GM12875 (cell line): ENCODE measurements at regions not wholly inside any gene's neighbourhood (a gene's known extent, or its start where the extent isn't known, plus 50 kb on each side); places are given as distances from the start of the nearest gene placed in this dataset.
"Not testable (repeated sequence)": the region's sequence is repeated elsewhere in the genome, so short reads cannot be mapped to it uniquely, and the experiment has no call there.

ENCODE experiments used
- H3K4me3 ChIP-seq: one replicate; pipeline ENCODE4 v1.5.1; 2011; ENCODE audit warnings: low read depth, low read length, control low read depth
- CTCF ChIP-seq: IDR thresholded peaks from 2 replicates; pipeline ENCODE4 v1.5.1; 2011; ENCODE audit warnings: low read depth, mild to moderate bottlenecking, control low read depth, inconsistent platforms, low read length, moderate library complexity, borderline replicate concordance; ENCODE audit not compliant: insufficient read depth

GRCh38 chr3:144948711-144949110 lies 977.1 kb downstream of the DIPK2A start:
- no peak overlapping the region for H3K4me3 ChIP-seq
- TF ChIP-seq CTCF = no peak

- no peak for TF ChIP-seq CTCF
Observed at GRCh38 chr3:144953959-144954358, 982.3 kb downstream of the DIPK2A start.

GRCh38 chr3:144957398-144958101 lies 985.9 kb downstream of the DIPK2A start:
- no peak for TF ChIP-seq CTCF
- H3K4me3 ChIP-seq = no peak overlapping the region

More at GRCh38 chr3:144953959-144954358, 982.3 kb downstream of the DIPK2A start:
- H3K4me3 ChIP-seq = no peak overlapping the region

GRCh38 chr3:144963810-144964209 lies 992.2 kb downstream of the DIPK2A start:
- no peak overlapping the region for H3K4me3 ChIP-seq
- TF ChIP-seq CTCF = no peak

GRCh38 chr3:144966560-144966959 lies 994.9 kb downstream of the DIPK2A start:
- no peak for TF ChIP-seq CTCF

GRCh38 chr3:144968750-144969350 lies 997.2 kb downstream of the DIPK2A start:
- no peak for TF ChIP-seq CTCF
- H3K4me3 ChIP-seq = no peak overlapping the region

More at GRCh38 chr3:144966560-144966959, 994.9 kb downstream of the DIPK2A start:
- no peak overlapping the region for H3K4me3 ChIP-seq

- H3K4me3 ChIP-seq = not testable (repeated sequence)
Observed at GRCh38 chr3:144984481-144984880, 1012.9 kb downstream of the DIPK2A start.

- TF ChIP-seq CTCF = no peak
- H3K4me3 ChIP-seq = no peak overlapping the region
Observed at GRCh38 chr3:144989807-144990206, 1018.2 kb downstream of the DIPK2A start.
